Common myeloid progenitor, CD34-positive (primary cell): ENCODE measurements at regions not wholly inside any gene's neighbourhood (a gene's known extent, or its start where the extent isn't known, plus 50 kb on each side); places are given as distances from the start of the nearest gene placed in this dataset.

ENCODE experiments used
- CTCF ChIA-PET: fragments of 350-600 bp; sonication (Branson Sonifier 250); formaldehyde crosslinking; loops from one replicate; lab custom pipeline; 2021; ENCODE audit warnings: antibody characterized with exemption; lab: Charles Lee
- POLR2A ChIA-PET: fragments of 350-600 bp; sonication (Branson Sonifier 250); formaldehyde crosslinking; loops from one replicate; lab custom pipeline; 2021; ENCODE audit warnings: antibody characterized with exemption; lab: Charles Lee
- DNase-seq, 3 donors: peaks; one replicate each; pipeline versions ENCODE4 v3.0.0 to v3.0.0-alpha.2; 2013
- H3K27ac ChIP-seq, 2 experiments: 1 replicate in 1 of 2; 2 replicates in 1 of 2; pipeline ENCODE4 v1.7.0; 2013; ENCODE audit warnings: inconsistent platforms in 2 of 2, low read length in 2 of 2, mild to moderate bottlenecking in 2 of 2, low read depth in 1 of 2, moderate library complexity in 1 of 2; ENCODE audit not compliant: severe bottlenecking in 2 of 2, insufficient read depth in 1 of 2, poor library complexity in 1 of 2
- H3K27me3 ChIP-seq, 5 experiments: replicated peaks in 2 of 5; 1 replicate in 3 of 5; 2 replicates in 2 of 5; pipeline versions ENCODE4 v1.6.1 to v1.7.0; 2013; ENCODE audit warnings: low read length in 4 of 5, mild to moderate bottlenecking in 2 of 5, moderate library complexity in 2 of 5, inconsistent platforms in 1 of 5; ENCODE audit not compliant: insufficient read depth in 5 of 5, control insufficient read depth in 4 of 5
- H3K36me3 ChIP-seq, 4 experiments: 1 replicate in 2 of 4; 2 replicates in 2 of 4; pipeline versions ENCODE4 v1.6.1 to v1.7.0; 2013; ENCODE audit warnings: low read length in 3 of 4, control low read depth in 1 of 4, mild to moderate bottlenecking in 1 of 4; ENCODE audit not compliant: control insufficient read depth in 4 of 4, insufficient read depth in 4 of 4
- H3K4me1 ChIP-seq, 4 experiments: 1 replicate in 3 of 4; 2 replicates in 1 of 4; pipeline versions ENCODE4 v1.6.1 to v1.7.1; 2013; ENCODE audit warnings: low read length in 3 of 4, mild to moderate bottlenecking in 3 of 4, control low read depth in 1 of 4, inconsistent platforms in 1 of 4, moderate library complexity in 1 of 4; ENCODE audit not compliant: control insufficient read depth in 4 of 4, insufficient read depth in 4 of 4; ENCODE audit errors: control extremely low read depth in 1 of 4
- H3K4me3 ChIP-seq, 7 experiments: 1 replicate in 4 of 7; 2 replicates in 3 of 7; pipeline versions ENCODE4 v1.5.1 to v1.7.0; 2013; ENCODE audit warnings: mild to moderate bottlenecking in 7 of 7, low read length in 6 of 7, moderate library complexity in 6 of 7, inconsistent platforms in 2 of 7, low read depth in 2 of 7, control low read depth in 1 of 7; ENCODE audit not compliant: insufficient read depth in 4 of 7, control insufficient read depth in 1 of 7; ENCODE audit errors: extremely low read depth in 1 of 7
- H3K9me3 ChIP-seq, 5 experiments: 1 replicate in 4 of 5; 2 replicates in 1 of 5; pipeline versions ENCODE4 v1.6.1 to v1.7.1; 2013; ENCODE audit warnings: low read length in 4 of 5, mild to moderate bottlenecking in 2 of 5, inconsistent platforms in 1 of 5, low read depth in 1 of 5, moderate library complexity in 1 of 5; ENCODE audit not compliant: control insufficient read depth in 4 of 5, insufficient read depth in 2 of 5; ENCODE audit errors: control extremely low read depth in 1 of 5
- WGBS: methylation state at CpG from one replicate; pipeline ENCODE4 v1.1.5; 2013; ENCODE audit not compliant: insufficient coverage; 5-methylcytosine and 5-hydroxymethylcytosine counted together

- Histone ChIP-seq H3K4me3 (no peak overlapping the region), H3K36me3 (no peaks in the 10 kb centered on the region), H3K9me3 (no peaks in the 10 kb centered on the region), H3K4me1 (no peaks in the 10 kb centered on the region), H3K27ac (no peak overlapping the region), H3K27me3 (no peaks in the 10 kb centered on the region)
- 90% methylated on average over 1 of the region's 2 CpGs for WGBS
- DNase-seq, result no peak
- ChIA-PET CTCF (no interaction called here), POLR2A (no interaction called here)
Measured at GRCh38 chr6:105569706-105570105, 166.8 kb upstream of the PREP start.

- Histone ChIP-seq H3K36me3 (no peaks in the 10 kb centered on the region), H3K9me3 (no peaks in the 10 kb centered on the region), H3K4me3 (no peak overlapping the region), H3K27ac (no peak overlapping the region), H3K27me3 (no peaks in the 10 kb centered on the region), H3K4me1 (no peaks in the 10 kb centered on the region)
- no CpG with 5 or more reads among the region's 1 CpG for WGBS
- POLR2A ChIA-PET, result no interaction called here
- CTCF ChIA-PET, result no interaction called here
- DNase-seq, result no peak
Measured at GRCh38 chr6:105568751-105569150, 165.9 kb upstream of the PREP start.

GRCh38 chr6:105568142-105568541 lies 165.3 kb upstream of the PREP start:
- 100% methylated on average over 1 of the region's 2 CpGs for WGBS
- ChIA-PET CTCF (no interaction called here), POLR2A (no interaction called here)
- H3K27me3 ChIP-seq, result no peaks in the 10 kb centered on the region
- H3K4me3 ChIP-seq, result no peak overlapping the region
- no peaks in the 10 kb centered on the region for H3K36me3 ChIP-seq
- H3K9me3 ChIP-seq, result no peaks in the 10 kb centered on the region
- H3K4me1 ChIP-seq, result no peaks in the 10 kb centered on the region
- DNase-seq, result no peak
- no peak overlapping the region for H3K27ac ChIP-seq

- ChIA-PET POLR2A (no interaction called here), CTCF (no interaction called here)
- no peaks in the 10 kb centered on the region for H3K36me3 ChIP-seq
- no peak for DNase-seq
- no peaks in the 10 kb centered on the region for H3K9me3 ChIP-seq
- WGBS, result 100% methylated on average over 3 of the region's 4 CpGs
- H3K27ac ChIP-seq, result no peak overlapping the region
- H3K4me1 ChIP-seq, result no peaks in the 10 kb centered on the region
- H3K27me3 ChIP-seq, result no peaks in the 10 kb centered on the region
- no peak overlapping the region for H3K4me3 ChIP-seq
Measured at GRCh38 chr6:105567140-105567539, 164.3 kb upstream of the PREP start.

- no peaks in the 10 kb centered on the region for H3K4me1 ChIP-seq
- H3K36me3 ChIP-seq, result no peaks in the 10 kb centered on the region
- WGBS, result 100% methylated on average over 6 of the region's 6 CpGs
- POLR2A ChIA-PET, result no interaction called here
- no peak for DNase-seq
- no peak overlapping the region for H3K27ac ChIP-seq
- CTCF ChIA-PET, result no interaction called here
- no peaks in the 10 kb centered on the region for H3K9me3 ChIP-seq
- no peaks in the 10 kb centered on the region for H3K27me3 ChIP-seq
- no peak overlapping the region for H3K4me3 ChIP-seq
Measured at GRCh38 chr6:105566503-105566902, 163.6 kb upstream of the PREP start.

GRCh38 chr6:105564121-105564902 lies 161.4 kb upstream of the PREP start:
- Histone ChIP-seq H3K27ac (no peak overlapping the region), H3K36me3 (no peaks in the 10 kb centered on the region), H3K27me3 (no peaks in the 10 kb centered on the region), H3K4me3 (no peak overlapping the region), H3K4me1 (no peaks in the 10 kb centered on the region), H3K9me3 (no peaks in the 10 kb centered on the region)
- POLR2A ChIA-PET, result no interaction called here
- CTCF ChIA-PET, result no interaction called here
- 100% methylated on average over 4 of the region's 6 CpGs for WGBS
- no peak for DNase-seq

GRCh38 chr6:105562027-105562426 lies 159.1 kb upstream of the PREP start:
- Histone ChIP-seq H3K9me3 (no peaks in the 10 kb centered on the region), H3K36me3 (no peaks in the 10 kb centered on the region), H3K27me3 (no peaks in the 10 kb centered on the region), H3K27ac (no peak overlapping the region), H3K4me3 (no peak overlapping the region), H3K4me1 (no peaks in the 10 kb centered on the region)
- no CpG with 5 or more reads among the region's 1 CpG for WGBS
- no peak for DNase-seq
- ChIA-PET CTCF (no interaction called here), POLR2A (no interaction called here)
